HG02678 (cell line): ENCODE measurements at regions not wholly inside any gene's neighbourhood (a gene's known extent, or its start where the extent isn't known, plus 50 kb on each side); places are given as distances from the start of the nearest gene placed in this dataset.
"Not testable (repeated sequence)": the region's sequence is repeated elsewhere in the genome, so short reads cannot be mapped to it uniquely, and the experiment has no call there.

Source experiments
- ATAC-seq: cut with Tn5 transposase; IDR thresholded peaks from one replicate; pipeline ENCODE4 v1.9.1; 2021; ENCODE audit warnings: mild to moderate bottlenecking, moderate library complexity; ENCODE audit not compliant: unreplicated experiment

GRCh38 chr10:80741278-80741677, 203.6 kb downstream of the SH2D4B start:
- no peak for ATAC-seq

GRCh38 chr10:80750268-80750667, 212.6 kb downstream of the SH2D4B start:
- no peak for ATAC-seq

- ATAC-seq: no peak
Observed at GRCh38 chr10:80751940-80752339, 214.2 kb downstream of the SH2D4B start.

- ATAC-seq: no peak
Observed at GRCh38 chr10:80753612-80754011, 215.9 kb downstream of the SH2D4B start.

GRCh38 chr10:80755893-80756292, 218.2 kb downstream of the SH2D4B start:
- no peak for ATAC-seq

GRCh38 chr10:80759693-80760092, 222.0 kb downstream of the SH2D4B start:
- ATAC-seq: no peak

- ATAC-seq: no peak
Observed at GRCh38 chr10:80760914-80761371, 223.2 kb downstream of the SH2D4B start.

GRCh38 chr10:80767963-80768362, 230.3 kb downstream of the SH2D4B start:
- ATAC-seq: no peak

GRCh38 chr10:80769700-80770160, 232.0 kb downstream of the SH2D4B start:
- no peak for ATAC-seq

- no peak for ATAC-seq
Observed at GRCh38 chr10:80770239-80770638, 232.5 kb downstream of the SH2D4B start.

- no peak for ATAC-seq
Observed at GRCh38 chr10:80771285-80771684, 233.6 kb downstream of the SH2D4B start.

- ATAC-seq: no peak
Observed at GRCh38 chr10:80771902-80772555, 234.3 kb downstream of the SH2D4B start.

GRCh38 chr10:80772596-80772995, 234.9 kb downstream of the SH2D4B start:
- ATAC-seq: no peak

GRCh38 chr10:80784695-80785094, 247.0 kb downstream of the SH2D4B start:
- no peak for ATAC-seq

- no peak for ATAC-seq
Observed at GRCh38 chr10:80786322-80786721, 248.6 kb downstream of the SH2D4B start.

- ATAC-seq: no peak
Observed at GRCh38 chr10:80787952-80788351, 250.2 kb downstream of the SH2D4B start.

GRCh38 chr10:80794994-80795393, 257.3 kb downstream of the SH2D4B start:
- ATAC-seq: no peak

GRCh38 chr10:80805343-80806020, 267.8 kb downstream of the SH2D4B start:
- ATAC-seq: no peak

GRCh38 chr10:80814147-80814652, 276.5 kb downstream of the SH2D4B start:
- ATAC-seq: no peak

- ATAC-seq: no peak
Observed at GRCh38 chr10:80829151-80829550, 291.4 kb downstream of the SH2D4B start.

GRCh38 chr10:80829562-80829961, 291.9 kb downstream of the SH2D4B start:
- no peak for ATAC-seq

GRCh38 chr10:80832693-80833092, 295.0 kb downstream of the SH2D4B start:
- not testable (repeated sequence) for ATAC-seq
